ENCODE measurements at regions not wholly inside any gene's neighbourhood (a gene's known extent, or its start where the extent isn't known, plus 50 kb on each side); places are given as distances from the start of the nearest gene placed in this dataset.

GRCh38 chr10:118513174-118513573 is 82.3 kb downstream of the PRLHR start:
- Mint-ChIP-seq H3K27me3 (ENCODE audit: low read depth) (no peaks in the 10 kb centered on the region), H3K4me1 (no peaks in the 10 kb centered on the region), H3K9me3 (peaks cover 10% of the 10 kb centered on the region), H3K36me3 (ENCODE audit: low read depth) (no peaks in the 10 kb centered on the region), H3K27ac (ENCODE audit: unreplicated experiment) (no peak overlapping the region), H3K4me3 (no peak overlapping the region)
- no peak for TF ChIP-seq CTCF (conservative IDR thresholded peaks at IDR 0.05)
- no peak for DNase-seq (ENCODE audit: low read depth, low spot score)

GRCh38 chr10:118511711-118512110 is 83.7 kb downstream of the PRLHR start:
- Mint-ChIP-seq H3K36me3 (ENCODE audit: low read depth) (no peaks in the 10 kb centered on the region), H3K9me3 (peaks cover 7% of the 10 kb centered on the region), H3K4me3 (no peak overlapping the region), H3K4me1 (no peaks in the 10 kb centered on the region), H3K27ac (ENCODE audit: unreplicated experiment) (no peak overlapping the region), H3K27me3 (ENCODE audit: low read depth) (no peaks in the 10 kb centered on the region)
- no peak for TF ChIP-seq CTCF (conservative IDR thresholded peaks at IDR 0.05)
- no peak for DNase-seq (ENCODE audit: low read depth, low spot score)

GRCh38 chr10:118508863-118509262 is 86.6 kb downstream of the PRLHR start:
- Mint-ChIP-seq H3K4me1 (no peaks in the 10 kb centered on the region), H3K27me3 (ENCODE audit: low read depth) (peaks cover 11% of the 10 kb centered on the region), H3K9me3 (peaks cover 4% of the 10 kb centered on the region), H3K4me3 (no peak overlapping the region), H3K27ac (ENCODE audit: unreplicated experiment) (no peak overlapping the region), H3K36me3 (ENCODE audit: low read depth) (no peaks in the 10 kb centered on the region)
- TF ChIP-seq CTCF (conservative IDR thresholded peaks at IDR 0.05): no peak
- DNase-seq (ENCODE audit: low read depth, low spot score): no peak

GRCh38 chr10:118508355-118508754 is 87.1 kb downstream of the PRLHR start:
- H3K36me3 Mint-ChIP-seq (ENCODE audit: low read depth): no peaks in the 10 kb centered on the region
- H3K4me3 Mint-ChIP-seq: no peak overlapping the region
- H3K27me3 Mint-ChIP-seq (ENCODE audit: low read depth): peaks cover 13% of the 10 kb centered on the region
- TF ChIP-seq CTCF (conservative IDR thresholded peaks at IDR 0.05): no peak
- H3K9me3 Mint-ChIP-seq: peaks cover 3% of the 10 kb centered on the region
- H3K27ac Mint-ChIP-seq (ENCODE audit: unreplicated experiment): no peak overlapping the region
- H3K4me1 Mint-ChIP-seq: no peaks in the 10 kb centered on the region
- no peak for DNase-seq (ENCODE audit: low read depth, low spot score)

- H3K4me3 Mint-ChIP-seq: no peak overlapping the region
- H3K36me3 Mint-ChIP-seq (ENCODE audit: low read depth): no peaks in the 10 kb centered on the region
- H3K27me3 Mint-ChIP-seq (ENCODE audit: low read depth): peaks cover 13% of the 10 kb centered on the region
- no peak for DNase-seq (ENCODE audit: low read depth, low spot score)
- TF ChIP-seq CTCF (conservative IDR thresholded peaks at IDR 0.05): no peak
- H3K4me1 Mint-ChIP-seq: no peaks in the 10 kb centered on the region
- H3K9me3 Mint-ChIP-seq: no peaks in the 10 kb centered on the region
- H3K27ac Mint-ChIP-seq (ENCODE audit: unreplicated experiment): no peak overlapping the region
Observed at GRCh38 chr10:118506671-118507590, 88.5 kb downstream of the PRLHR start.
